ENCODE measurements at regions not wholly inside any gene's neighbourhood (a gene's known extent, or its start where the extent isn't known, plus 50 kb on each side); places are given as distances from the start of the nearest gene placed in this dataset.

- no peak overlapping the region for H3K27ac ChIP-seq
- H3K4me1 Mint-ChIP-seq = peaks cover 5% of the 10 kb centered on the region
Observed at GRCh38 chr5:58265246-58265930, 194.5 kb downstream of the PLK2 start.

DNA sequence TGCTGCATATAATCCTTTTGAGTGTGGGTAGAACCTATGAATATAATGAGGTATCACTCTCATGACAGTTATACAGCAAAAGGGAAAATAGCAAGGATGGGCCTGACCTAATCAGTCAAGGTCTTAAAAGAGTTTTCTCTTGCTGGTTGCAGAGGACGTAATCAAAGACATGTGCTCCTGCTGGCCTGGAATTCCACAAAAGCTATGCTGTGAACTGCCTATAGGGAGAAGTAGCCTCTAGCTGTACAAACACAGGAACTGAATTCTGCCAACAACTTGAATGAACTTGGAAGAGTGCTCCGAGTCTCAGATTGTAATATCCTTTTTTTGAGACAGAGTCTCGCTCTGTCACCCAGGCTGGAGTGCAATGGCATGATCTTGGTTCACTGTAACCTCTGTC, 195.6 kb downstream of the PLK2 start:
- Histone ChIP-seq H3K4me1 (no peaks in the 10 kb centered on the region), H3K9me3 (ENCODE audit: low read depth) (no peaks in the 10 kb centered on the region), H3K27me3 (no peaks in the 10 kb centered on the region), H2AFZ (replicated peaks) (no peak overlapping the region), H3K4me2 (no peak overlapping the region), H3K4me3 (no peak overlapping the region), H3K9ac (no peak overlapping the region), H3K36me3 (no peaks in the 10 kb centered on the region), H4K20me1 (ENCODE audit: low read depth) (no peaks in the 10 kb centered on the region), H3K27ac (no peak overlapping the region), H3K79me2 (ENCODE audit: low read depth) (no peaks in the 10 kb centered on the region), H3F3A (ENCODE audit: low read depth) (no peaks in the 10 kb centered on the region)
- no peaks in the 10 kb centered on the region for H3K27me3 Mint-ChIP-seq (ENCODE audit: insufficient read depth, low read depth)
- peaks cover 10% of the 10 kb centered on the region for H3K4me1 Mint-ChIP-seq
- H3K4me3 Mint-ChIP-seq = no peak overlapping the region
- DNase-seq (ENCODE audit: low spot score) = no peak
- no peaks in the 10 kb centered on the region for H3K36me3 Mint-ChIP-seq
- TF ChIP-seq CTCF (IDR thresholded peaks at IDR 0.05) = no peak
- TF ChIP-seq EZH2 (IDR thresholded peaks at IDR 0.05) = no peak
- TF ChIP-seq EZH2phosphoT487 (IDR thresholded peaks at IDR 0.05) = no peak
- H3K9me3 Mint-ChIP-seq = no peaks in the 10 kb centered on the region
- no peak overlapping the region for H3K27ac Mint-ChIP-seq

More at GRCh38 chr5:58265246-58265930, 194.5 kb downstream of the PLK2 start:
- no peaks in the 10 kb centered on the region for H4K20me1 ChIP-seq (ENCODE audit: low read depth)
- TF ChIP-seq EZH2 (IDR thresholded peaks at IDR 0.05) (no peak), EZH2phosphoT487 (IDR thresholded peaks at IDR 0.05) (no peak), CTCF (IDR thresholded peaks at IDR 0.05) (no peak)
- H3F3A ChIP-seq (ENCODE audit: low read depth) = no peaks in the 10 kb centered on the region
- Mint-ChIP-seq H3K27me3 (ENCODE audit: insufficient read depth, low read depth) (no peaks in the 10 kb centered on the region), H3K27ac (peak overlapping the region; percentile 27), H3K36me3 (no peaks in the 10 kb centered on the region), H3K4me3 (no peak overlapping the region), H3K9me3 (no peaks in the 10 kb centered on the region)
- DNase-seq (ENCODE audit: low spot score) = no peak
- H3K4me1 ChIP-seq = no peaks in the 10 kb centered on the region
- no peak overlapping the region for H3K4me2 ChIP-seq
- no peak overlapping the region for H2AFZ ChIP-seq (replicated peaks)
- H3K9me3 ChIP-seq (ENCODE audit: low read depth) = no peaks in the 10 kb centered on the region
- H3K27me3 ChIP-seq = no peaks in the 10 kb centered on the region
- H3K36me3 ChIP-seq = no peaks in the 10 kb centered on the region
- H3K9ac ChIP-seq = no peak overlapping the region
- H3K4me3 ChIP-seq = no peak overlapping the region
- H3K79me2 ChIP-seq (ENCODE audit: low read depth) = no peaks in the 10 kb centered on the region

DNA sequence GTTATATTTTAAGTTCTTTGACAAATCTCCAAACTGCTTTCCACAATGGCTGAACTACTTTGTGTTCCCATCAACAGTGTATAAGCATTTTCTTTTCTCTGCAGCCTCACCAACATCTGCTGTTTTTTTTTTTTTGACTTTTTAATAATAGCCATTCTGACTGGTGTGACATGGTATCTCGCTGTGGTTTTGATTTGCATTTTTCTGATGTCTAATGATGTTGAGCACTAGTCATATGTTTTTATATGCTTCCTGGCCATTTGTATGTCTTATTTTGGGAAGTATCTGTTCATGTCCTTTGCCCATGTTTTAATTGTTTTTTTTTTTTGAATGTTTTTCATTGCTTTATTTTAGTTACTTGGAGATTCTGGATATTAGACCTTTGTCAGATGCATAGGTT, 196.6 kb downstream of the PLK2 start:
- no peaks in the 10 kb centered on the region for H3K9me3 Mint-ChIP-seq
- H4K20me1 ChIP-seq (ENCODE audit: low read depth) = no peaks in the 10 kb centered on the region
- H3F3A ChIP-seq (ENCODE audit: low read depth) = no peaks in the 10 kb centered on the region
- no peak overlapping the region for H3K9ac ChIP-seq
- no peaks in the 10 kb centered on the region for H3K4me1 ChIP-seq
- H3K27ac ChIP-seq = no peak overlapping the region
- H2AFZ ChIP-seq (replicated peaks) = no peak overlapping the region
- H3K27me3 ChIP-seq = no peaks in the 10 kb centered on the region
- peaks cover 10% of the 10 kb centered on the region for H3K4me1 Mint-ChIP-seq
- no peaks in the 10 kb centered on the region for H3K79me2 ChIP-seq (ENCODE audit: low read depth)
- H3K36me3 Mint-ChIP-seq = no peaks in the 10 kb centered on the region
- TF ChIP-seq EZH2 (IDR thresholded peaks at IDR 0.05) = no peak
- TF ChIP-seq CTCF (IDR thresholded peaks at IDR 0.05) = no peak
- no peak for TF ChIP-seq EZH2phosphoT487 (IDR thresholded peaks at IDR 0.05)
- H3K36me3 ChIP-seq = no peaks in the 10 kb centered on the region
- H3K27me3 Mint-ChIP-seq (ENCODE audit: insufficient read depth, low read depth) = no peaks in the 10 kb centered on the region
- no peak overlapping the region for H3K27ac Mint-ChIP-seq
- H3K4me2 ChIP-seq = no peak overlapping the region
- no peaks in the 10 kb centered on the region for H3K9me3 ChIP-seq (ENCODE audit: low read depth)
- no peak overlapping the region for H3K4me3 Mint-ChIP-seq
- H3K4me3 ChIP-seq = no peak overlapping the region
- DNase-seq (ENCODE audit: low spot score) = no peak
